Prostate gland (tissue), 2 donors: ENCODE measurements at regions not wholly inside any gene's neighbourhood (a gene's known extent, or its start where the extent isn't known, plus 50 kb on each side); places are given as distances from the start of the nearest gene placed in this dataset.

Experiments
- DNase-seq: peaks from one replicate; pipeline ENCODE4 v3.0.0-alpha.2; 2019; ENCODE audit warnings: low spot score
- H3K27ac ChIP-seq, 2 donors: fragments of 200-600 bp; sonication (generic); 2 replicates each; pipeline ENCODE4 v1.5.1; 2017 to 2019
- H3K27me3 ChIP-seq: fragments of 200-600 bp; sonication (generic); replicated peaks from 2 replicates; pipeline ENCODE4 v1.5.1; 2019; ENCODE audit not compliant: insufficient read depth
- H3K36me3 ChIP-seq, 2 donors: fragments of 200-600 bp; sonication (generic); 1 replicate in 1 of 2; 2 replicates in 1 of 2; pipeline versions ENCODE4 v1.5.1 to v1.8.1; 2017 to 2019
- H3K4me1 ChIP-seq: fragments of 200-600 bp; sonication (generic); replicated peaks from 2 replicates; pipeline ENCODE4 v1.5.1; 2019
- H3K4me3 ChIP-seq, 2 donors: fragments of 200-600 bp; sonication (generic); 2 replicates each; pipeline ENCODE4 v1.5.1; 2017 to 2019
- H3K9me3 ChIP-seq: fragments of 200-600 bp; sonication (generic); 2 replicates; pipeline ENCODE4 v1.5.1; 2017
- CTCF ChIP-seq, 4 experiments: fragments of 200-600 bp in 2 of 4; fragments of 450-650 bp in 2 of 4; sonication (generic) in 2 of 4; IDR thresholded peaks; 1 replicate in 3 of 4; 2 replicates in 1 of 4; pipeline ENCODE4 v1.5.1; 2016 to 2019; ENCODE audit warnings: antibody characterized with exemption in 4 of 4, mild to moderate bottlenecking in 2 of 4, moderate library complexity in 2 of 4
- POLR2A ChIP-seq: fragments of 450-650 bp; IDR thresholded peaks from one replicate; pipeline ENCODE4 v1.6.1; 2016; ENCODE audit warnings: antibody characterized with exemption, mild to moderate bottlenecking
- POLR2AphosphoS5 ChIP-seq: sonication (generic); formaldehyde crosslinking; IDR thresholded peaks from one replicate; pipeline ENCODE4 v1.6.1; 2017; ENCODE audit warnings: antibody characterized with exemption
- WGBS: methylation state at CpG from one replicate; pipeline ENCODE4 v1.1.5; 2018; 5-methylcytosine and 5-hydroxymethylcytosine counted together
- intact Hi-C: fragments of 100-400 bp; cut with DNase I; formaldehyde crosslinking; loops from one replicate; pipeline ENCODE4 v1.14.2; 2022

- no peak for DNase-seq
- Histone ChIP-seq H3K27me3 (no peaks in the 10 kb centered on the region), H3K4me3 (no peak overlapping the region), H3K27ac (no peak overlapping the region), H3K4me1 (no peaks in the 10 kb centered on the region), H3K9me3 (no peaks in the 10 kb centered on the region), H3K36me3 (no peaks in the 10 kb centered on the region)
- TF ChIP-seq POLR2A (no peak), POLR2AphosphoS5 (no peak), CTCF (IDR thresholded peaks at IDR 0.05) (no peak)
- WGBS, result 88% methylated on average over 7 of the region's 7 CpGs
- intact Hi-C loops, result no loop called here
Observed at GRCh38 chr11:98194611-98195010, 826.1 kb upstream of the CNTN5 start.

GRCh38 chr11:98195300-98195699, 825.4 kb upstream of the CNTN5 start:
- H3K4me3 ChIP-seq, result no peak overlapping the region
- no peak for DNase-seq
- TF ChIP-seq CTCF (IDR thresholded peaks at IDR 0.05) (no peak), POLR2AphosphoS5 (no peak), POLR2A (no peak)
- no peaks in the 10 kb centered on the region for H3K4me1 ChIP-seq
- H3K9me3 ChIP-seq, result no peaks in the 10 kb centered on the region
- no peaks in the 10 kb centered on the region for H3K36me3 ChIP-seq
- intact Hi-C loops, result no loop called here
- no peaks in the 10 kb centered on the region for H3K27me3 ChIP-seq
- H3K27ac ChIP-seq, result no peak overlapping the region
- WGBS, result 77% methylated on average over 1 of the region's 1 CpG

- Histone ChIP-seq H3K9me3 (no peaks in the 10 kb centered on the region), H3K4me1 (no peaks in the 10 kb centered on the region), H3K4me3 (no peak overlapping the region), H3K36me3 (no peaks in the 10 kb centered on the region), H3K27me3 (no peaks in the 10 kb centered on the region), H3K27ac (no peak overlapping the region)
- DNase-seq, result no peak
- intact Hi-C loops, result no loop called here
- WGBS, result 96% methylated on average over 8 of the region's 8 CpGs
- TF ChIP-seq CTCF (IDR thresholded peaks at IDR 0.05), result no peak
- TF ChIP-seq POLR2AphosphoS5, result no peak
- no peak for TF ChIP-seq POLR2A
Observed at GRCh38 chr11:98207086-98207485, 813.7 kb upstream of the CNTN5 start.

GRCh38 chr11:98227278-98227677, 793.5 kb upstream of the CNTN5 start:
- intact Hi-C loops, result no loop called here
- no peak for DNase-seq
- Histone ChIP-seq H3K4me1 (no peaks in the 10 kb centered on the region), H3K9me3 (no peaks in the 10 kb centered on the region), H3K4me3 (no peak overlapping the region), H3K36me3 (no peaks in the 10 kb centered on the region), H3K27me3 (no peaks in the 10 kb centered on the region), H3K27ac (no peak overlapping the region)
- 22% methylated on average over 1 of the region's 1 CpG for WGBS
- no peak for TF ChIP-seq POLR2AphosphoS5
- TF ChIP-seq POLR2A, result no peak
- no peak for TF ChIP-seq CTCF (IDR thresholded peaks at IDR 0.05)

- no peak for TF ChIP-seq POLR2AphosphoS5
- TF ChIP-seq POLR2A, result no peak
- no peak for TF ChIP-seq CTCF (IDR thresholded peaks at IDR 0.05)
- Histone ChIP-seq H3K27me3 (no peaks in the 10 kb centered on the region), H3K4me3 (no peak overlapping the region), H3K4me1 (no peaks in the 10 kb centered on the region), H3K9me3 (no peaks in the 10 kb centered on the region), H3K27ac (no peak overlapping the region), H3K36me3 (no peaks in the 10 kb centered on the region)
- WGBS, result 89% methylated on average over 3 of the region's 3 CpGs
- no peak for DNase-seq
- intact Hi-C loops, result no loop called here
Observed at GRCh38 chr11:98230678-98231077, 790.1 kb upstream of the CNTN5 start.
